ENCODE measurements at regions not wholly inside any gene's neighbourhood (a gene's known extent, or its start where the extent isn't known, plus 50 kb on each side); places are given as distances from the start of the nearest gene placed in this dataset.

GRCh38 chr5:155929112-155929511 lies 397.9 kb upstream of the SGCD start:
- TF ChIP-seq CTCF (IDR thresholded peaks at IDR 0.05; ENCODE audit: insufficient read depth, low read length, poor library complexity, severe bottlenecking) (no peak), EZH2phosphoT487 (conservative IDR thresholded peaks at IDR 0.05; ENCODE audit: low read length) (no peak)
